GM20000 (cell line): ENCODE measurements at regions not wholly inside any gene's neighbourhood (a gene's known extent, or its start where the extent isn't known, plus 50 kb on each side); places are given as distances from the start of the nearest gene placed in this dataset.

Source experiments
- DNase-seq: peaks from one replicate; pipeline ENCODE4 v3.0.0; 2012; ENCODE audit warnings: low spot score
- TF ChIP-seq, protein P1 (sequence below): IDR thresholded peaks from 2 replicates; pipeline ENCODE4 v1.5.1; 2012; ENCODE audit warnings: mild to moderate bottlenecking, control low read depth; ENCODE audit errors: extremely low read depth, missing control alignments

DNA sequence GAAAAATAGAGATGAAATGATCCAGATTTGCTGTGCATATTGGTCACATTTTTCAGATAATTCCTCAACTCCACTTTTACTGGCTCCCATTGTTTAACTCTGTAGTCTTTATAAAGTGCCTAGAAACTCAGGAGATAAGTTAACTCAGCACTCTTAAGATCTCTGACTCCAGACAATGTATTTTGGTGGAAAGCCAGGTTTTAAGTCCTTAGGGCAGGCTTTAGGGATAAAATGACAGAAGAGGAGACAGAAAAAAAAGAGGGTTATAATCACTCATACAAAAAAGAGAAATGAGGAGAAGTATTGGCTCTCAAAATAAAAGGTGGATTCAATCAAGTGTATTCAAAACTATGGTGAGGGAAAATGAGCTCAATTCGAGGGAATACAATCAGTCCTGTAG lies 674.8 kb upstream of the INTU start:
- DNase-seq, result no peak
- TF ChIP-seq, protein P1, sequence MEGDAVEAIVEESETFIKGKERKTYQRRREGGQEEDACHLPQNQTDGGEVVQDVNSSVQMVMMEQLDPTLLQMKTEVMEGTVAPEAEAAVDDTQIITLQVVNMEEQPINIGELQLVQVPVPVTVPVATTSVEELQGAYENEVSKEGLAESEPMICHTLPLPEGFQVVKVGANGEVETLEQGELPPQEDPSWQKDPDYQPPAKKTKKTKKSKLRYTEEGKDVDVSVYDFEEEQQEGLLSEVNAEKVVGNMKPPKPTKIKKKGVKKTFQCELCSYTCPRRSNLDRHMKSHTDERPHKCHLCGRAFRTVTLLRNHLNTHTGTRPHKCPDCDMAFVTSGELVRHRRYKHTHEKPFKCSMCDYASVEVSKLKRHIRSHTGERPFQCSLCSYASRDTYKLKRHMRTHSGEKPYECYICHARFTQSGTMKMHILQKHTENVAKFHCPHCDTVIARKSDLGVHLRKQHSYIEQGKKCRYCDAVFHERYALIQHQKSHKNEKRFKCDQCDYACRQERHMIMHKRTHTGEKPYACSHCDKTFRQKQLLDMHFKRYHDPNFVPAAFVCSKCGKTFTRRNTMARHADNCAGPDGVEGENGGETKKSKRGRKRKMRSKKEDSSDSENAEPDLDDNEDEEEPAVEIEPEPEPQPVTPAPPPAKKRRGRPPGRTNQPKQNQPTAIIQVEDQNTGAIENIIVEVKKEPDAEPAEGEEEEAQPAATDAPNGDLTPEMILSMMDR, result no peak

GRCh38 chr4:126958482-126958881 lies 674.3 kb upstream of the INTU start:
- TF ChIP-seq, protein P1, result no peak
- DNase-seq, result no peak

- TF ChIP-seq, protein P1, result no peak
- no peak for DNase-seq
These were observed 673.6 kb upstream of the INTU start for GRCh38 chr4:126959056-126959745.

GRCh38 chr4:126960760-126961159 lies 672.0 kb upstream of the INTU start:
- TF ChIP-seq, protein P1, result no peak
- DNase-seq, result no peak

GRCh38 chr4:126961661-126962060 lies 671.1 kb upstream of the INTU start:
- DNase-seq, result no peak
- TF ChIP-seq, protein P1, result no peak

DNA sequence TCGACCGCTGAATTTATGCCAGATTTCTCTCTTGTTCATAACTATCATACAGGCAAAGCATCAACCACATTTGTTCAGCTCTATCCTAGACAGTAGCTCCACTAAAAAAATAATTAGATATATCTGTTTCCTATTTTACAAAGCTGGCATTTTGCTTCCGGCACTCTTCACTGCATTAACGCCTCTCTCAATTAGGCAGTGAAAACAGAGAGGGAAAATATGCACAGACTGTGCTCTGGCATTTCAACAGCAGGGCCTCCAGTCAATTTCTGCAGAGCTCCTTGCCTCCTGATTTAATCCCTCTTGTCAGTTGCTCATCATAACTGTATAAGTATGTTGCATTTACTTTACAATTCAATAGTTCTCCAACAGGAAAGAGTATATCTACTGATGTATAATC lies 666.9 kb upstream of the INTU start:
- no peak for DNase-seq
- TF ChIP-seq, protein P1, result no peak

DNA sequence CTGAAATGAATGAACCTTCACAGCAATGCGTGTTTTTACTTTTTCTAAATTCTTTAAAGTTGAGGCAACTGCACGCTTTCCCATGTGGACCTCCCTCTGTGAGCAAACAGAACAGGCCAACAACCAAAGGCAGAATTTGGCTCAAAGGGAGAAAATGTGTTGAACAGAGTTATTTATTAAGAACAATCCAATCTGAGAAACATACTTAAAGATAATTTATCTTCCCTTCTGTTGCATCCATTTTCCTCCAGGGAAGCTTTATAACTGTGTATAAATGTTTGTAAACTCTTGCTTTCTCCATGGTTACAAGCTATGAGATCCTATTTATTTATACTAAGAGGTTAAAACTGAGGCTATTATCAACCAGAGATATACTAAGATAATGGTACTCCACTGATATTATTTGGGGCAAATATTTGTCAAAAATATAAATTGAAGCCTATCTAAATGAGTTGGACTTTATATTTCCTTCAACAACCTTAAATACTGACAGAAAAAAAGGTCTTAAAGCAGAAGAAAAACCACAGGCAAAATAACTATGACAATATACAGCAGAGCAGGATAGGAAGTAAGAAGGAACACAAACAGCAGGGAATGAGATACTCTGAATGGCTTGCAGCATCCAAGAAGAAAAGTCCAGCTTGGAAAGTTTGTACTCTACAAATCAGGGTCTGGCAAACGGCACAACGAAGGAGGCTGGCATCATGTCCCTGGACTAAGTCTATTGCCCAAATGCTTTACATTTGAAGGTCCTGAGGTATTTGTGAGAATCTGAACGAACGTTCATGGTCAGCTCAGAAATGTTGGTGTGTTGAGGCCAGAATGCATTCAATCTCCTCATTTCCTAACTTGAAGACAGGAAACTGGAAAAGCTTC lies 663.2 kb upstream of the INTU start:
- TF ChIP-seq, protein P1, result no peak
- no peak for DNase-seq
